Activated CD8-positive, alpha-beta T cell treated with anti-CD3 and anti-CD28 coated beads for 36 hours (primary cell): ENCODE measurements at regions not wholly inside any gene's neighbourhood (a gene's known extent, or its start where the extent isn't known, plus 50 kb on each side); places are given as distances from the start of the nearest gene placed in this dataset.

ENCODE experiments used
- ATAC-seq: fragments of 200-7000 bp; cut with Tn5 transposase; one replicate; pipeline ENCODE4 v1.10.0; 2021; ENCODE audit warnings: mild to moderate bottlenecking, moderate library complexity
- CTCF ChIA-PET: fragments of 350-600 bp; sonication (Branson Sonifier 250); formaldehyde crosslinking; loops from one replicate; lab custom pipeline; 2021; ENCODE audit warnings: antibody characterized with exemption; lab: Charles Lee
- POLR2A ChIA-PET: fragments of 350-600 bp; sonication (Branson Sonifier 250); formaldehyde crosslinking; loops from one replicate; lab custom pipeline; 2021; ENCODE audit warnings: antibody characterized with exemption; lab: Charles Lee
- DNase-seq: peaks from one replicate; pipeline ENCODE4 v3.0.0-alpha.2; 2020
- H3K27ac Mint-ChIP-seq: one replicate; pipeline ENCODE4 v1.8.0; 2021; ENCODE audit warnings: mild to moderate bottlenecking, mixed read lengths
- H3K27me3 Mint-ChIP-seq: one replicate; pipeline ENCODE4 v1.8.0; 2021; ENCODE audit warnings: mixed read lengths
- H3K36me3 Mint-ChIP-seq: one replicate; pipeline ENCODE4 v1.8.0; 2021; ENCODE audit warnings: low read depth, mixed read lengths
- H3K4me1 Mint-ChIP-seq: one replicate; pipeline ENCODE4 v1.8.0; 2021; ENCODE audit warnings: low read depth, mixed read lengths
- H3K4me3 Mint-ChIP-seq: one replicate; pipeline ENCODE4 v1.8.0; 2021; ENCODE audit warnings: mild to moderate bottlenecking, moderate library complexity, mixed read lengths
- H3K9me3 Mint-ChIP-seq: one replicate; pipeline ENCODE4 v1.8.0; 2021; ENCODE audit warnings: mixed read lengths
- CTCF ChIP-seq: fragments of 200-600 bp; IDR thresholded peaks from one replicate; pipeline ENCODE4 v1.8.0; 2022; ENCODE audit warnings: antibody characterized with exemption, mild to moderate bottlenecking
- intact Hi-C: fragments of 100-400 bp; cut with micrococcal nuclease; formaldehyde crosslinking; loops from one replicate; pipeline ENCODE4 v1.10.0; 2022

GRCh38 chr4:176439611-176440010, 119.8 kb downstream of the SPCS3 start:
- ChIA-PET POLR2A (no interaction called here), CTCF (no interaction called here)
- H3K27ac Mint-ChIP-seq, result no peak overlapping the region
- TF ChIP-seq CTCF, result no peak
- no peaks in the 10 kb centered on the region for H3K36me3 Mint-ChIP-seq
- peaks cover 2% of the 10 kb centered on the region for H3K4me1 Mint-ChIP-seq
- H3K9me3 Mint-ChIP-seq, result no peaks in the 10 kb centered on the region
- DNase-seq, result no peak
- no peak for ATAC-seq
- intact Hi-C loops, result no loop called here
- no peaks in the 10 kb centered on the region for H3K27me3 Mint-ChIP-seq
- H3K4me3 Mint-ChIP-seq, result no peak overlapping the region

- Mint-ChIP-seq H3K27ac (no peak overlapping the region), H3K4me1 (peaks cover 2% of the 10 kb centered on the region), H3K4me3 (no peak overlapping the region), H3K27me3 (no peaks in the 10 kb centered on the region), H3K36me3 (no peaks in the 10 kb centered on the region), H3K9me3 (no peaks in the 10 kb centered on the region)
- no peak for DNase-seq
- CTCF ChIA-PET, result no interaction called here
- intact Hi-C loops, result no loop called here
- no peak for TF ChIP-seq CTCF
- no peak for ATAC-seq
- POLR2A ChIA-PET, result no interaction called here
Observed at GRCh38 chr4:176440698-176441097, 120.9 kb downstream of the SPCS3 start.

GRCh38 chr4:176441594-176441993, 121.8 kb downstream of the SPCS3 start:
- ChIA-PET CTCF (no interaction called here), POLR2A (no interaction called here)
- no peak for DNase-seq
- no peaks in the 10 kb centered on the region for H3K36me3 Mint-ChIP-seq
- TF ChIP-seq CTCF, result no peak
- H3K27ac Mint-ChIP-seq, result no peak overlapping the region
- H3K4me1 Mint-ChIP-seq, result peaks cover 1% of the 10 kb centered on the region
- H3K9me3 Mint-ChIP-seq, result no peaks in the 10 kb centered on the region
- H3K4me3 Mint-ChIP-seq, result no peak overlapping the region
- no peaks in the 10 kb centered on the region for H3K27me3 Mint-ChIP-seq
- intact Hi-C loops, result no loop called here
- ATAC-seq, result no peak

- POLR2A ChIA-PET, result no interaction called here
- Mint-ChIP-seq H3K36me3 (no peaks in the 10 kb centered on the region), H3K27me3 (no peaks in the 10 kb centered on the region), H3K4me3 (no peak overlapping the region), H3K27ac (no peak overlapping the region), H3K9me3 (no peaks in the 10 kb centered on the region), H3K4me1 (no peaks in the 10 kb centered on the region)
- no peak for DNase-seq
- intact Hi-C loops, result no loop called here
- no peak for TF ChIP-seq CTCF
- ATAC-seq, result no peak
- CTCF ChIA-PET, result no interaction called here
Observed at GRCh38 chr4:176443117-176443516, 123.4 kb downstream of the SPCS3 start.

DNA sequence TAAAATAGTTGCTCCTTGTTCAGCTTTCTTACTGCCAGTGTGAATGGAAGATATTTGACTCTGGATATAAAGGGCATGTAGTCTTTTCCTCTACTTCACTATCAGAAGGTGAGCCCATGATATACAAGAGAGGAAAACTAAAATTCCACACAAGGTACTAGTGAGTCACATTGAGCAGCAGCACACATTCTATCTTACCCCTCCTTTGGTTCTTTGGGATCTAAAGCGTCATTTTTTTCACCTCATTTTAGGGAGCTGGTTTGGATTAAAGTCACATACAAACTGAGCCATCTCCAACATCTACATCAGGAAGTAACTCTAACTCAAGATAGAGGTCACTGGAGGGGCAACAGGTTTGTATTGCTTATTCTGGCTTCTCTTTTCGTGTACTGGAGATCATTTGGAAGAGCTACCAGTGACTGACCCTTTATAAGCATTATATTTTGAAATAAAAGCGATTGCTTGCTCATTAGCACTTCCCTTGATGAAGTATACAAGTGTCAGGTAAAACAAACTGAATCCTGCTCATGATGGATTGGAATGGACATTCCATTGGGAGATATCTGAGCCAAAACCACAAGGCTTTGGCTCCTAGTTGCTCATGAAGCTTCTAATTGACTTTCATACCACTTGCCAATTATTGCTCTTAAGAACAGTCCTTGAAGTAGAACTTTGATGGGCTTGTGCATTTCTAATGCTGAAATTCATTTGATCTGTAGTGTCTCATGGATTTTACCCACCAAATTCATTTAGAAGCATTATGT, 124.1 kb downstream of the SPCS3 start:
- Mint-ChIP-seq H3K36me3 (no peaks in the 10 kb centered on the region), H3K4me1 (no peaks in the 10 kb centered on the region), H3K27me3 (no peaks in the 10 kb centered on the region), H3K4me3 (no peak overlapping the region), H3K27ac (no peak overlapping the region), H3K9me3 (no peaks in the 10 kb centered on the region)
- ATAC-seq, result no peak
- no peak for TF ChIP-seq CTCF
- CTCF ChIA-PET, result no interaction called here
- intact Hi-C loops, result no loop called here
- POLR2A ChIA-PET, result no interaction called here
- no peak for DNase-seq
